ENCODE measurements at regions not wholly inside any gene's neighbourhood (a gene's known extent, or its start where the extent isn't known, plus 50 kb on each side); places are given as distances from the start of the nearest gene placed in this dataset.
"Not testable (repeated sequence)": the region's sequence is repeated elsewhere in the genome, so short reads cannot be mapped to it uniquely, and the experiment has no call there.

GRCh38 chr2:8253781-8254180 is 428.1 kb upstream of the ID2 start:
- intact Hi-C loops (cut with micrococcal nuclease), result no loop called here
- H3K79me2 ChIP-seq (ENCODE audit: insufficient read depth, low read length), result no peaks in the 10 kb centered on the region
- H3K9me3 ChIP-seq (ENCODE audit: control insufficient read depth in 1 of 2, insufficient read depth in 1 of 2, low read depth in 1 of 2, low read length in 2 of 2), result no peaks in the 10 kb centered on the region; a peak in 1 of 4 replicates
- no peaks in the 10 kb centered on the region for H3K4me1 ChIP-seq (ENCODE audit: control insufficient read depth in 1 of 2, insufficient read depth in 2 of 2, low read length in 2 of 2)
- H2AFZ ChIP-seq (ENCODE audit: low read depth, low read length, poor library complexity, severe bottlenecking), result no peak overlapping the region
- H3K9me2 ChIP-seq (ENCODE audit: insufficient read depth), result no peaks in the 10 kb centered on the region
- H3K4me3 ChIP-seq (replicated peaks in 1 of 2; ENCODE audit: low read depth in 1 of 2, low read length in 2 of 2), result no peak overlapping the region
- no peak for TF ChIP-seq JUND (IDR thresholded peaks at IDR 0.05)
- TF ChIP-seq, protein P1, sequence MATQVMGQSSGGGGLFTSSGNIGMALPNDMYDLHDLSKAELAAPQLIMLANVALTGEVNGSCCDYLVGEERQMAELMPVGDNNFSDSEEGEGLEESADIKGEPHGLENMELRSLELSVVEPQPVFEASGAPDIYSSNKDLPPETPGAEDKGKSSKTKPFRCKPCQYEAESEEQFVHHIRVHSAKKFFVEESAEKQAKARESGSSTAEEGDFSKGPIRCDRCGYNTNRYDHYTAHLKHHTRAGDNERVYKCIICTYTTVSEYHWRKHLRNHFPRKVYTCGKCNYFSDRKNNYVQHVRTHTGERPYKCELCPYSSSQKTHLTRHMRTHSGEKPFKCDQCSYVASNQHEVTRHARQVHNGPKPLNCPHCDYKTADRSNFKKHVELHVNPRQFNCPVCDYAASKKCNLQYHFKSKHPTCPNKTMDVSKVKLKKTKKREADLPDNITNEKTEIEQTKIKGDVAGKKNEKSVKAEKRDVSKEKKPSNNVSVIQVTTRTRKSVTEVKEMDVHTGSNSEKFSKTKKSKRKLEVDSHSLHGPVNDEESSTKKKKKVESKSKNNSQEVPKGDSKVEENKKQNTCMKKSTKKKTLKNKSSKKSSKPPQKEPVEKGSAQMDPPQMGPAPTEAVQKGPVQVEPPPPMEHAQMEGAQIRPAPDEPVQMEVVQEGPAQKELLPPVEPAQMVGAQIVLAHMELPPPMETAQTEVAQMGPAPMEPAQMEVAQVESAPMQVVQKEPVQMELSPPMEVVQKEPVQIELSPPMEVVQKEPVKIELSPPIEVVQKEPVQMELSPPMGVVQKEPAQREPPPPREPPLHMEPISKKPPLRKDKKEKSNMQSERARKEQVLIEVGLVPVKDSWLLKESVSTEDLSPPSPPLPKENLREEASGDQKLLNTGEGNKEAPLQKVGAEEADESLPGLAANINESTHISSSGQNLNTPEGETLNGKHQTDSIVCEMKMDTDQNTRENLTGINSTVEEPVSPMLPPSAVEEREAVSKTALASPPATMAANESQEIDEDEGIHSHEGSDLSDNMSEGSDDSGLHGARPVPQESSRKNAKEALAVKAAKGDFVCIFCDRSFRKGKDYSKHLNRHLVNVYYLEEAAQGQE (IDR thresholded peaks at IDR 0.05; ENCODE audit: low read depth), result no peak
- TF ChIP-seq CEBPB (IDR thresholded peaks at IDR 0.05; ENCODE audit: low read depth), result no peak
- TF ChIP-seq ZFX (IDR thresholded peaks at IDR 0.05), result no peak
- TF ChIP-seq TCF7L2 (IDR thresholded peaks at IDR 0.05; ENCODE audit: borderline replicate concordance, extremely low read depth, insufficient read depth, insufficient read length), result no peak
- TF ChIP-seq, protein P2, sequence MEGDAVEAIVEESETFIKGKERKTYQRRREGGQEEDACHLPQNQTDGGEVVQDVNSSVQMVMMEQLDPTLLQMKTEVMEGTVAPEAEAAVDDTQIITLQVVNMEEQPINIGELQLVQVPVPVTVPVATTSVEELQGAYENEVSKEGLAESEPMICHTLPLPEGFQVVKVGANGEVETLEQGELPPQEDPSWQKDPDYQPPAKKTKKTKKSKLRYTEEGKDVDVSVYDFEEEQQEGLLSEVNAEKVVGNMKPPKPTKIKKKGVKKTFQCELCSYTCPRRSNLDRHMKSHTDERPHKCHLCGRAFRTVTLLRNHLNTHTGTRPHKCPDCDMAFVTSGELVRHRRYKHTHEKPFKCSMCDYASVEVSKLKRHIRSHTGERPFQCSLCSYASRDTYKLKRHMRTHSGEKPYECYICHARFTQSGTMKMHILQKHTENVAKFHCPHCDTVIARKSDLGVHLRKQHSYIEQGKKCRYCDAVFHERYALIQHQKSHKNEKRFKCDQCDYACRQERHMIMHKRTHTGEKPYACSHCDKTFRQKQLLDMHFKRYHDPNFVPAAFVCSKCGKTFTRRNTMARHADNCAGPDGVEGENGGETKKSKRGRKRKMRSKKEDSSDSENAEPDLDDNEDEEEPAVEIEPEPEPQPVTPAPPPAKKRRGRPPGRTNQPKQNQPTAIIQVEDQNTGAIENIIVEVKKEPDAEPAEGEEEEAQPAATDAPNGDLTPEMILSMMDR (IDR thresholded peaks at IDR 0.05 in 2 of 3, conservative IDR thresholded peaks at IDR 0.05 in 1 of 3; ENCODE audit: borderline replicate concordance in 1 of 3, insufficient read depth in 1 of 3, low read depth in 2 of 3, low read length in 2 of 3), result no peak
- no peak for TF ChIP-seq EZH2 (IDR thresholded peaks at IDR 0.05)
- POLR2A ChIA-PET, result no interaction called here
- no peak overlapping the region for H3K9ac ChIP-seq (ENCODE audit: low read length)
- H3K27me3 ChIP-seq (ENCODE audit: insufficient read depth, low read length), result no peaks in the 10 kb centered on the region
- no peaks in the 10 kb centered on the region for H3K36me3 ChIP-seq (ENCODE audit: control insufficient read depth in 1 of 2, insufficient read depth in 2 of 2, low read length in 2 of 2)
- DNase-seq (ENCODE audit: low read depth, low spot score) (no peak), ATAC-seq (no peak)
- RAD21 ChIA-PET (ENCODE audit: low non-redundant PET in 1 of 2, low total read pairs in 2 of 2, uncharacterized antibody in 2 of 2, unreplicated experiment in 2 of 2), result no interaction called here
- H4K20me1 ChIP-seq (ENCODE audit: insufficient read depth), result no peaks in the 10 kb centered on the region
- H3K27ac ChIP-seq (ENCODE audit: low read depth, low read length), result no peak overlapping the region
- BruUV-seq (replicated peaks), result no TSS peak
- H3K4me2 ChIP-seq (ENCODE audit: low read length), result no peak overlapping the region
- CTCF ChIA-PET, result no interaction called here

DNA sequence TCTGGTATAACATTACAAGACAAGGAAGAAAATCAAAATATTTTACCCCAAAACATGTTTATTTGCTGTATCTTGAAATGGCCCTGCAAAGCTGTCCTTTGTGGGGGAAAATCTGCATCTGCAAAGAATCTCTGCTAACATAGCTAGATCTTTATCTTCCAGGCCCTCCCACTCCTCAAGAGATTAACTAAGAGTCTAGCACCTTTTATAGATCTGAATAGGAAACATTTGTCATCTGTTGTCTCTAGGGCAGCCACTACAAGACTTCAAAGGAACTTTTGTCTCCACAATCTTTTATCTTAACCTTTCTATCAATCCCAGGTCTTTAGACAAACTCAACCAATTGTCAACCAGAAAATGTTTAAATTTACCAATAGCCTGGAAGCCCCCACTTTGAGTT is 427.6 kb upstream of the ID2 start:
- H3K4me1 ChIP-seq (ENCODE audit: control insufficient read depth in 1 of 2, insufficient read depth in 2 of 2, low read length in 2 of 2); H3K4me3 ChIP-seq (replicated peaks in 1 of 2; ENCODE audit: low read depth in 1 of 2, low read length in 2 of 2); H3K36me3 ChIP-seq (ENCODE audit: control insufficient read depth in 1 of 2, insufficient read depth in 2 of 2, low read length in 2 of 2); ATAC-seq; DNase-seq (ENCODE audit: low read depth, low spot score); H3K79me2 ChIP-seq (ENCODE audit: insufficient read depth, low read length); BruUV-seq (replicated peaks); H3K9me2 ChIP-seq (ENCODE audit: insufficient read depth); POLR2A ChIA-PET; intact Hi-C loops (cut with micrococcal nuclease); H3K4me2 ChIP-seq (ENCODE audit: low read length); H3K9ac ChIP-seq (ENCODE audit: low read length); CTCF ChIA-PET; H3K27ac ChIP-seq (ENCODE audit: low read depth, low read length); H2AFZ ChIP-seq (ENCODE audit: low read depth, low read length, poor library complexity, severe bottlenecking); RAD21 ChIA-PET (ENCODE audit: low non-redundant PET in 1 of 2, low total read pairs in 2 of 2, uncharacterized antibody in 2 of 2, unreplicated experiment in 2 of 2); H4K20me1 ChIP-seq (ENCODE audit: insufficient read depth); H3K9me3 ChIP-seq (ENCODE audit: control insufficient read depth in 1 of 2, insufficient read depth in 1 of 2, low read depth in 1 of 2, low read length in 2 of 2); H3K27me3 ChIP-seq (ENCODE audit: insufficient read depth, low read length): not testable (repeated sequence)
